Endothelial cell of umbilical vein (primary cell): ENCODE measurements at regions not wholly inside any gene's neighbourhood (a gene's known extent, or its start where the extent isn't known, plus 50 kb on each side); places are given as distances from the start of the nearest gene placed in this dataset.

Experiments
- BruUV-seq: library from RNA; stranded (reverse); fragments of 400-500 nt; replicated peaks from 2 replicates; lab custom pipeline; 2021; lab: Mats Ljungman, UMichigan
- CTCF ChIA-PET: fragments of 300-600, 350-600 bp; sonication (Branson Sonifier 250); formaldehyde crosslinking; loops from one replicate; lab custom pipeline; 2021; ENCODE audit warnings: antibody characterized with exemption, inconsistent platforms; lab: Charles Lee
- POLR2A ChIA-PET: fragments of 300-600, 350-600 bp; sonication (Branson Sonifier 250); formaldehyde crosslinking; loops from one replicate; lab custom pipeline; 2021; ENCODE audit warnings: antibody characterized with exemption, inconsistent platforms; lab: Charles Lee
- DNase-seq: peaks from one replicate; pipeline ENCODE4 v3.0.0-alpha.2; 2011; ENCODE audit warnings: low read depth, low spot score
- FAIRE-seq: peaks from 2 replicates; lab custom pipeline; 2011; peaks lifted over from hg19 to GRCh38; lab: Jason Lieb, UNC
- H2AFZ ChIP-seq: 2 replicates; pipeline ENCODE4 v1.6.0; 2012; ENCODE audit warnings: low read depth, low read length, control low read depth, inconsistent platforms
- H3K27ac ChIP-seq: 2 replicates; pipeline ENCODE4 v1.5.1; 2011; ENCODE audit warnings: low read depth, mild to moderate bottlenecking, control low read depth, low read length, moderate library complexity; ENCODE audit not compliant: insufficient read depth
- H3K27me3 ChIP-seq, 2 experiments: 2 replicates each; pipeline versions ENCODE4 v1.6.0 to v1.6.1; 2011; ENCODE audit warnings: low read length in 2 of 2, mixed read lengths in 1 of 2; ENCODE audit not compliant: control insufficient read depth in 2 of 2, insufficient read depth in 2 of 2
- H3K36me3 ChIP-seq, 2 experiments: 2 replicates in 1 of 2; 3 replicates in 1 of 2; pipeline ENCODE4 v1.5.1; 2011; ENCODE audit warnings: low read length in 2 of 2, mild to moderate bottlenecking in 1 of 2, moderate library complexity in 1 of 2; ENCODE audit not compliant: control insufficient read depth in 2 of 2, insufficient read depth in 2 of 2; ENCODE audit errors: extremely low read depth in 1 of 2
- H3K4me1 ChIP-seq: 3 replicates; pipeline ENCODE4 v1.5.1; 2011; ENCODE audit warnings: mild to moderate bottlenecking, low read length; ENCODE audit not compliant: control insufficient read depth, insufficient read depth; ENCODE audit errors: extremely low read depth
- H3K4me2 ChIP-seq: 2 replicates; pipeline ENCODE4 v1.6.1; 2011; ENCODE audit warnings: low read length, control low read depth, mixed read lengths; ENCODE audit not compliant: insufficient read depth
- H3K4me3 ChIP-seq, 3 experiments: fragments of 200-600 bp in 1 of 3; sonication (generic), shearing (Covaris generic) in 1 of 3; replicated peaks in 1 of 3; 2 replicates each; pipeline ENCODE4 v1.5.1; 2011 to 2016; ENCODE audit warnings: control low read depth in 3 of 3, low read length in 3 of 3, mild to moderate bottlenecking in 2 of 3, inconsistent platforms in 1 of 3, low read depth in 1 of 3, moderate library complexity in 1 of 3; ENCODE audit not compliant: insufficient read depth in 1 of 3
- H3K79me2 ChIP-seq: 2 replicates; pipeline ENCODE4 v1.6.0; 2012; ENCODE audit warnings: low read length, inconsistent platforms; ENCODE audit not compliant: control insufficient read depth, insufficient read depth
- H3K9ac ChIP-seq: replicated peaks from 2 replicates; pipeline ENCODE3; 2011; ENCODE audit warnings: low read length, control low read depth; ENCODE audit not compliant: insufficient read depth; ENCODE audit errors: extremely low read depth
- H3K9me1 ChIP-seq: replicated peaks from 3 replicates; pipeline ENCODE4 v1.6.0; 2011; ENCODE audit warnings: mild to moderate bottlenecking, low read length; ENCODE audit not compliant: control insufficient read depth, insufficient read depth; ENCODE audit errors: extremely low read depth
- H3K9me3 ChIP-seq: replicated peaks from 2 replicates; pipeline ENCODE4 v1.5.1; 2012; ENCODE audit warnings: low read length, inconsistent platforms; ENCODE audit not compliant: control insufficient read depth, insufficient read depth
- H4K20me1 ChIP-seq: replicated peaks from 2 replicates; pipeline ENCODE3; 2011; ENCODE audit warnings: mild to moderate bottlenecking, low read length; ENCODE audit not compliant: control insufficient read depth, insufficient read depth; ENCODE audit errors: extremely low read depth
- EZH2 ChIP-seq: IDR thresholded peaks from 2 replicates; pipeline ENCODE4 v1.6.1; 2012; ENCODE audit warnings: borderline replicate concordance, low read depth, mild to moderate bottlenecking, moderate library complexity, low read length, inconsistent platforms; ENCODE audit not compliant: severe bottlenecking
- FOS ChIP-seq: IDR thresholded peaks from 2 replicates; pipeline ENCODE4 v1.6.1; 2011; ENCODE audit warnings: mild to moderate bottlenecking, low read length, moderate library complexity, borderline replicate concordance; ENCODE audit not compliant: insufficient read depth
- GATA2 ChIP-seq: IDR thresholded peaks from 2 replicates; pipeline ENCODE4 v1.7.0; 2011; ENCODE audit warnings: low read depth, mild to moderate bottlenecking, moderate library complexity, mixed read lengths, low read length; ENCODE audit not compliant: insufficient read length, insufficient read depth
- JUN ChIP-seq: IDR thresholded peaks from 2 replicates; pipeline ENCODE4 v1.6.1; 2011; ENCODE audit warnings: borderline replicate concordance, low read depth; ENCODE audit not compliant: insufficient read length, insufficient read depth
- MAX ChIP-seq: IDR thresholded peaks from 2 replicates; pipeline ENCODE4 v1.6.1; 2011; ENCODE audit not compliant: insufficient read depth, insufficient read length
- POLR2A ChIP-seq: IDR thresholded peaks from 2 replicates; pipeline ENCODE4 v1.6.1; 2012; ENCODE audit warnings: low read depth, mild to moderate bottlenecking, control low read depth, low read length
- POLR2AphosphoS5 ChIP-seq: IDR thresholded peaks from 2 replicates; pipeline ENCODE4 v1.6.1; 2012; ENCODE audit warnings: low read depth, mild to moderate bottlenecking, control low read depth, low read length, moderate library complexity; ENCODE audit not compliant: insufficient read depth
- dilution Hi-C: fragments of 300-500 bp; cut with MboI; formaldehyde crosslinking; loops from one replicate; pipeline ENCODE4 v1.15.0; 2019; ENCODE audit warnings: low sequenced_read_pairs; ENCODE audit not compliant: extremely low pct_ligation_motif_present
- intact Hi-C: fragments of 100-400 bp; cut with micrococcal nuclease; formaldehyde crosslinking; loops from one replicate; pipeline ENCODE4 v1.10.0; 2022
- TF ChIP-seq, protein P1 (sequence below), 2 donors: IDR thresholded peaks; 1 replicate in 1 of 2; 2 replicates in 1 of 2; pipeline ENCODE4 v1.5.1; 2011; ENCODE audit warnings: low read length in 2 of 2, mild to moderate bottlenecking in 2 of 2, moderate library complexity in 2 of 2, control low read depth in 1 of 2, inconsistent platforms in 1 of 2, low read depth in 1 of 2; ENCODE audit not compliant: insufficient read depth in 1 of 2; ENCODE audit errors: extremely low read depth in 1 of 2

GRCh38 chr5:158394102-158394501 lies 535.2 kb upstream of the CLINT1 start:
- Histone ChIP-seq H3K27ac (no peak overlapping the region), H3K4me3 (no peak overlapping the region), H3K9ac (no peak overlapping the region), H3K4me2 (no peak overlapping the region), H4K20me1 (no peaks in the 10 kb centered on the region), H3K79me2 (no peaks in the 10 kb centered on the region), H3K36me3 (no peaks in the 10 kb centered on the region), H3K9me1 (no peaks in the 10 kb centered on the region), H3K27me3 (no peaks in the 10 kb centered on the region), H3K9me3 (no peaks in the 10 kb centered on the region), H2AFZ (no peak overlapping the region), H3K4me1 (peaks cover 36% of the 10 kb centered on the region)
- ChIA-PET CTCF (interaction anchor here (1.5 kb wide), 1 partner anchor 13 kb away, joined by 5 read pairs; no protein-coding TSS in a partner anchor), POLR2A (no interaction called here)
- dilution Hi-C loops (no loop called here), intact Hi-C loops (loop anchor here (5.0 to 10.0 kb wide), 3 partner anchors 272 to 1771 kb away; no protein-coding TSS in a partner anchor)
- FAIRE-seq: no peak
- BruUV-seq: no TSS peak
- TF ChIP-seq EZH2 (no peak), MAX (no peak), FOS (no peak), POLR2AphosphoS5 (no peak)
- DNase-seq: no peak

- H3K9me3 ChIP-seq: no peaks in the 10 kb centered on the region
- dilution Hi-C loops (no loop called here), intact Hi-C loops (loop anchor here (5.0 to 10.0 kb wide), 3 partner anchors 271 to 1771 kb away; no protein-coding TSS in a partner anchor)
- POLR2A ChIA-PET: no interaction called here
- DNase-seq: peak; percentile 75
- H3K27me3 ChIP-seq: no peaks in the 10 kb centered on the region
- H3K4me1 ChIP-seq: peaks cover 36% of the 10 kb centered on the region
- H4K20me1 ChIP-seq: no peaks in the 10 kb centered on the region
- H2AFZ ChIP-seq: no peak overlapping the region
- no peak for FAIRE-seq
- H3K79me2 ChIP-seq: no peaks in the 10 kb centered on the region
- H3K36me3 ChIP-seq: no peaks in the 10 kb centered on the region
- peak overlapping the region; percentile 9 for H3K4me2 ChIP-seq
- no peak overlapping the region for H3K4me3 ChIP-seq
- no peak for TF ChIP-seq POLR2A
- TF ChIP-seq, protein P1, sequence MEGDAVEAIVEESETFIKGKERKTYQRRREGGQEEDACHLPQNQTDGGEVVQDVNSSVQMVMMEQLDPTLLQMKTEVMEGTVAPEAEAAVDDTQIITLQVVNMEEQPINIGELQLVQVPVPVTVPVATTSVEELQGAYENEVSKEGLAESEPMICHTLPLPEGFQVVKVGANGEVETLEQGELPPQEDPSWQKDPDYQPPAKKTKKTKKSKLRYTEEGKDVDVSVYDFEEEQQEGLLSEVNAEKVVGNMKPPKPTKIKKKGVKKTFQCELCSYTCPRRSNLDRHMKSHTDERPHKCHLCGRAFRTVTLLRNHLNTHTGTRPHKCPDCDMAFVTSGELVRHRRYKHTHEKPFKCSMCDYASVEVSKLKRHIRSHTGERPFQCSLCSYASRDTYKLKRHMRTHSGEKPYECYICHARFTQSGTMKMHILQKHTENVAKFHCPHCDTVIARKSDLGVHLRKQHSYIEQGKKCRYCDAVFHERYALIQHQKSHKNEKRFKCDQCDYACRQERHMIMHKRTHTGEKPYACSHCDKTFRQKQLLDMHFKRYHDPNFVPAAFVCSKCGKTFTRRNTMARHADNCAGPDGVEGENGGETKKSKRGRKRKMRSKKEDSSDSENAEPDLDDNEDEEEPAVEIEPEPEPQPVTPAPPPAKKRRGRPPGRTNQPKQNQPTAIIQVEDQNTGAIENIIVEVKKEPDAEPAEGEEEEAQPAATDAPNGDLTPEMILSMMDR (IDR thresholded peaks at IDR 0.05; ENCODE audit: extremely low read depth in 1 of 2, insufficient read depth in 1 of 2, low read depth in 1 of 2, low read length in 2 of 2): no peak
- TF ChIP-seq MAX: no peak
- no peak for TF ChIP-seq JUN
- no peak for TF ChIP-seq FOS
- TF ChIP-seq GATA2: peak; percentile 42
- no peak overlapping the region for H3K27ac ChIP-seq
- no peak overlapping the region for H3K9ac ChIP-seq
- BruUV-seq: no TSS peak
- CTCF ChIA-PET: interaction anchor here (0.8 to 1.5 kb wide), 2 partner anchors 14 to 318 kb away, joined by 3 to 5 read pairs; no protein-coding TSS in a partner anchor
- no peaks in the 10 kb centered on the region for H3K9me1 ChIP-seq
Observed at GRCh38 chr5:158393457-158393856, 534.5 kb upstream of the CLINT1 start.
